ENCODE measurements at regions not wholly inside any gene's neighbourhood (a gene's known extent, or its start where the extent isn't known, plus 50 kb on each side); places are given as distances from the start of the nearest gene placed in this dataset.
"Not testable (repeated sequence)": the region's sequence is repeated elsewhere in the genome, so short reads cannot be mapped to it uniquely, and the experiment has no call there.

DNA sequence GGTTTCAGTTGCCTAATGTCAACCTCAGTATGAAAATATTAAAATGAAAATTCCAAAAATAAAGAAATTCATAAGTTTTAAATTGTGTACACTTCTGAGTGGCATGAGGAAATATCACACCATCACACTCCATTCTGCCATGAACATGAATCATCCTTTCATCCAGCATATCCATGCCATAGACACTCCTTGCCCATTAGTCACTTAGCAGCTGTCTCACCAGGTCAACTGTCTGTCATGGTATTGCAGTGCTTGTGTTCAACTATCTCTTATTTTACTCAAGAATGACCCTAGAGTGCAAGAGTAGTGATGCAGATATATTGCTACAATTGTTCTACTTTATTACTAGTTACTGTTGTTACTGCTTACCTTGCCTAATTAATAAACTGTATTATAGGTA is 712.4 kb downstream of the EPHA7 start:
- DNase-seq: no peak

DNA sequence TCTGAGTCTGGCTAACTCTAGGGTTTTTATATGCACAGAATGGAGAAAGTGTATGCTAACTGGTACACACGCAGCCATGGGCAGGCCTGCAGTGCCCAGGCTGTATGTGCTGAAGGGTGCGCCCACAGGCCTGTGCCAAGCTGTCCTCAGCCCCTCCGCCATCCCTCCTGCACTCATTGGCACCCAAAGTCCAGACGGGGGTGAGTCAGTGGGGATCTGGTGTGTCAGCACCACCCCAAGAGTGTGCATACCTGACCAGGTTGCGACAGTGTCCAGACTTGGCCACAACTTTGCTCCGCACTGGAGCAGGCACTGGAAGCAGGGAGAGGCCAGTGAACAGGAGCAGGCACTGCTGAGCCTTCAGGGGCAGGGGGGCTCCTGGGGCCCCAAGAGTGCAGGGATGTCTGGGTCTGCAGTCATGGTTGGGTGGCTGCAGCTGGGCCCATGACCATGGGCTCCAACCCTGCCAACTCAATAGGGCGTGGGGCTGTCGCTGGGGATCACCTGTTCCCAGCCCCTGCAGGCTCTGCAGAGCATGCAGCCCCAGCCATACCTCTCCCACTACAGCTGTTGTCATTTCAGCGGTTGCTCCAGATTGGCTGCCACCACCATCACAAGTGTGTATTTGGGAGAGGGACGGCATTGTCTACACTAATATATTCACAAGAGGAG is 717.8 kb downstream of the EPHA7 start:
- no peak for DNase-seq

DNA sequence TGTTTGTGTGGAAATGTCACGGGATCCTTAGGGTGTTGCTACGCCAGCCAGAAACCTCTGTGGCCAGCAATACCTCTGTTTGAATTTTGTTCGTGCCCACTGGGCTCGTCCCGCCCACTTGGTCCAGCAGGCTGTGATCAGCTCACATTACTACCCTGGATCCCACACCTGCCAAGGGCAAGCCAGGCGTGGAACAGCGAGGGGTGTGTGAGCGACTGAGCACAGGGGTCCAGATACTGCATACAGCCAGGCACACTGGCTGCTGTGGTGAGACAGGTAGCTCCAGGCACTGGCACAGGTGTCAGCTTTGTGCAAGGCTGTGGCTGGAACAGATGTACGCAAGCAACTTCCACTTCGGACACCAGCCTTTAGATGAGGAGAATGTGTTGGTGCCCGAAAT is 718.9 kb downstream of the EPHA7 start:
- no peak for DNase-seq

DNA sequence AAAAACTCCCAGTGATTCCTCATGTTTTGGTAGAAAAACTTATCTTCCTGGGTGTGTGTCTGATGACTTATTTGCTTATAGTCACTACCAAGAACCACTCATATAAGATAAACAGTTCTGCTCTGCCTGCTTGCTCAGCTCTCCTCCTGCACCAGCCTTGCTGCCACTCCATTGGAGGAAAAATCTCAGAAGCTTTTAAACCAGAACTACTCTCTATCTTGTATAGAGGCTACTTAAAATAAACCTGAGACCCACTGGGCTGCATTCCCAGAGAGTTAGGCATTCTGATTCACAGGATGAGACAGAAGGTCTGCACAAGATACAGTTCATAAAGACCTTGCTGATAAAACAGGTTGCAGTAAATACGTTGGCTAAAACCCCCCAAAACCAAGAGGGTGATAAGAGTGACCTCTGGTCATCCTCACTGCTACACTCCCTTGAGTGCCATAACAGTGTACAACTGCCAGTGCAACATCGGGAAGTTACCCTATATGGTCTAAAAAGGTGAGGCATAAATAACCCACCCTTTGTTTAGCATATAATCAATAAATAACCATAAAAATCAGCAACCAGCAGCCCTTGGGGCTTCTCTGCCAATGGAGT is 728.3 kb downstream of the EPHA7 start:
- DNase-seq: no peak

DNA sequence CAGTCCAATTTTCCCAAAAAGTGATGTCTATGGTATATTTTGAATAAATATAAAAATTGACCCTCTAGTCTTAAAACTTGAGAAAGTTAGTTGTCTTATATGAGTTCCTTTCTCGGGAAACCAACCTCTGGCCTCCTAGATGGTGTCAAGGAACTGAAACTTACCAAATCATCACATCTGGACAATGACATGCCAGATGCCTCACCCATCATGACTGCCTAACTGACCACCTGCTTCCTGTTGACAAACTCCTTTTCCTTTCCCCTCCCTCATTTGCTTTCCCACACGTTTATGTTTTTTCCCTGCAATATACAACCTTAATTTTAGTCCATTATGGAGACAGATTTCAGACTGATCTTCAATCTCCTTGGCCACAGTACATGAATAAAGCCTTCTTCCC is 731.0 kb downstream of the EPHA7 start:
- DNase-seq: peak; percentile 14

DNA sequence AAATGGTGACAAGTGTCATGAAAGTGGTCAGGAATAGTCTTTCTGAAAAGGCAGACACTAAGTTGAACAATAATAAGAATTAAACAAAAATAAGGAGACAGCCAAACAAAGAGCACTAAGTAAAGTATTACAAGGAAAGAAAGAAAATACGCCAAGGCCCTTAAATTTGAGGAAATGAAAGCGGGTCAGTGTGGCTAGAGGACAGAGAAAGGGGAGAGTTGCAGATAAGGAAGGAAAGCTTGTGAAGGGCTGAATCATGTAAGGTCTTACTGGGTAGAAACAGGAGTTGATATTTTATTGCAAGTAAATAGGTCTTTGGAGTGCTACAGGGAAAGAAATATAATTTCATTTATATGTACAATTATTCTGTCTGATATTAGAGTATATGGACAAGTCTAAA is 732.1 kb downstream of the EPHA7 start:
- no peak for DNase-seq

DNA sequence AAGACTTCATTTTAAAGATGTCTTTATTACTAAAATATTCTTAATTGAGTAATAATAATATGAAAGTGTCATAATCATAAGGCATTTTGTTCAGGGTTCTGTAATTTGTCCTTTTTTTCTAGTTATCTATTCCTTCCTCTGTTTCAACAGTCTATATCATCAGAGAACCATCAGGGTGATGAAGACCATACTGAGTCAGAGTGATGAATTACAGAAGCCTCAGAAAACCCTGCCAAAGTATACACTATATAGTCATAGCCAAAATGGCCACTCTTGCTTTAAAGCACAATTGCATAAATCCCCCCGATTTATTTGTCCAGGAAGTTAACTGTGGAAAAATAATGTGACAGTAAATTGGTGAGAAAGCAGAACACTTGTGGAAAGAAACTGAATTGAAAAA is 735.0 kb downstream of the EPHA7 start:
- DNase-seq: no peak

DNA sequence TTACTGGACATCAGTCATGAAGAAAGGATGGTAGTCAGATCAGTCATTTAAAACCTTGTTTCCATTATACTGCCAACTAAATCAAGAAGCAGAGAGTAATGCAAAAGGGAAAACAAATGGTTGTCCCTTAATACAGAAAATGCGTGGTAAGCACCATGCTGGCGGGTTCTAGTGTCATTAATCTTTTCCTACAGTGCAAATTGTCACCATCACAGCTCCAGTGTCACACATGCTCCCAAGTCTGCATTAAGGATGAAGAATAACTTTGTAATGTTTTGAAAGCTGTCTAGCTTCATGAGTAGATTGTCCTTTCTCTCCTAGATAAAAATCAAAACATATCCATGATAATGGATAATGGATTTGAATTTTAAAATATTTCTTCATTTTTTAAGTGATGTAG is 735.6 kb downstream of the EPHA7 start:
- DNase-seq: no peak

DNA sequence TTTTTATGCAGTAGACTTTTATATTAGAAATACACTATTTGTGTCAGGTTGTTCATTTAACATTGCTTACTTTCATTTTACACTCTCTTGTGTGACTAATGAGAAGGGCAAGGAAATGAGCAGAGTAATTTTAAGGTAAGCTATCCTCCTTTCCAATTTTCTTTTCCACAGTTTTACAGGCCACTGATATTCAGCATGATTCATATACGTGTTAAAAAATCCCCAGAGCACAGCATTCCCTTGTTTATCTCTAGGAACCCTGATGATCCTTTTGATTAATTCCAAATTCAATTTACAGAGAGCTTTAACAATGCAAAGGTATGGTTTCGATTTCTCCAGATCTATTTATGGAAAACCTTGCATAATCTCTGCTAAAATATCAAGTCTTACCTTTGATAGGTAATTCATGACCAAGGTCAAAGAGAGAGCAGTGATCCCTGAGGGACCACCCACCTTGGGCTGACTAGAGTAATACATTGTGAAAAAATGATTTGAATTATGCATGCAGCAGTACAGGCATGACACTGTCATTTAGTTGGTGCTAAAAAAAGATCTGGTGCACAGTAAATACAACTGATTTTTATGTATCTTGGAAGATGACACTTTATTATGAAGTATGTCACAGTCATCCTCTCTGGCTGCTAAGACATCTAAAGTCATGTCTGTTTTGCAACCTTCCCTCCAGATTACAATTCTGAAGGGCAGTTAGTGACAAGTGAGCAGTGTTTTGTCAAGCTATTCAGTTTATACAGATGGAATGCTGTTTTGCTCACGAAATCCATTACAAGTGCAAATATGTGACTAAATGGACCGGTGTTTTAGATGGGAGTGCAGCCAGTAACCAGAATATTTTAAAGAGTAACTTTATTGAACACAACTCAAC is 736.6 kb downstream of the EPHA7 start:
- DNase-seq: no peak

DNA sequence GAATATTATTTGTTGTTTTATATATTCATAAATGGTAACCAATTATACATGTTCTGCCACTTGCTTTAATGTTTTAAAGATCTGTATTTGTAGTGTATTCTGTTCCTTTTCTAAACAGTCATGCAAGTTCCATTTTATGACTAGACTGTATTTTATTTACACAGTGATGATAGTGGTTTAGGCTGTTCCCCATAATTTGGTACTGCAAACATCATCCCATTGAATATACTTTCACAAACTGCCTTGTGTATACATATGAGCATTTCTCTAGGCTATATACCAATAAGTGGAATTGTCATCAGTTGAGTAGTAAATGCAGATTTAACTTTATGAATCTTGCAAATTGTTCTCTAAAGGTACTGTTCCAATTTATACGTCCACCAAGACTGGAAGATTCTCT is 738.0 kb downstream of the EPHA7 start:
- no peak for DNase-seq

DNA sequence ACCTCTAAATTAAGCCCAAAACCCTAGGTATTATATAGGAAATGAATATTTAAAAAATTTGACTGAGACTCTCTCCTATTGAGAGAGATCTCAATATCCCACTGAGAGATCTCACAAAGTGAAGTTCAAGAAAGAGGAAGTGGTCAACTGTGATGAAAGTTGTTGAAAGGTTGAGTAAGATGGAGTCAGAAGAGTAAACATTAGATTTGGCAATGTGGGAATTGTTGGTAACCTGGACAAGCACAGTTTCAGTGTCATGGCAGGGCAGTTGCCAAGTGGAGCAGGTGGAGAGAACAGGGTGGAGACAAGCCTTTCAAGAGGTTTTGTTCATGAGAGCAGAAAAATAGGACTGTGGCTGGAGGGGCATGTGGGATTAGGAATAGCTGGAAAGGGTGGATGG is 747.9 kb downstream of the EPHA7 start:
- DNase-seq: peak; percentile 60

DNA sequence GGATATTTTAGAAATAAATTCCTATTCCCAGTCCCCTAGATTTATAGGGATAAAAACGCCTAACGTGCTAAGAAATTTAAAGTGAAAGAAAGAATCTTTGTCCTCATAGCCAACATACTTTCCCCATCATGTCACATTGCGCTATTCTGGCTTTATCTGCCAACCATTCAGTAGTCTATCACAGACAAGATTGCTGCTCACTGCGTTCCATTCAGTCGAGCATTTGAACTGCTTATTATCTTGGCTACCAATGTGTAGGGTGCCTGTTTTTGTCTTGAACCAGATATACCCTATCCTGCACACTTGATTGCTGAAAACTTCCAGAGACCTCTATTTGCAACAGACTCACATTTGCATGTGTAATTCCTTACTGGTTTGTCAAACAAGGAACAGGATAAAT is 751.5 kb downstream of the EPHA7 start:
- no peak for DNase-seq

DNA sequence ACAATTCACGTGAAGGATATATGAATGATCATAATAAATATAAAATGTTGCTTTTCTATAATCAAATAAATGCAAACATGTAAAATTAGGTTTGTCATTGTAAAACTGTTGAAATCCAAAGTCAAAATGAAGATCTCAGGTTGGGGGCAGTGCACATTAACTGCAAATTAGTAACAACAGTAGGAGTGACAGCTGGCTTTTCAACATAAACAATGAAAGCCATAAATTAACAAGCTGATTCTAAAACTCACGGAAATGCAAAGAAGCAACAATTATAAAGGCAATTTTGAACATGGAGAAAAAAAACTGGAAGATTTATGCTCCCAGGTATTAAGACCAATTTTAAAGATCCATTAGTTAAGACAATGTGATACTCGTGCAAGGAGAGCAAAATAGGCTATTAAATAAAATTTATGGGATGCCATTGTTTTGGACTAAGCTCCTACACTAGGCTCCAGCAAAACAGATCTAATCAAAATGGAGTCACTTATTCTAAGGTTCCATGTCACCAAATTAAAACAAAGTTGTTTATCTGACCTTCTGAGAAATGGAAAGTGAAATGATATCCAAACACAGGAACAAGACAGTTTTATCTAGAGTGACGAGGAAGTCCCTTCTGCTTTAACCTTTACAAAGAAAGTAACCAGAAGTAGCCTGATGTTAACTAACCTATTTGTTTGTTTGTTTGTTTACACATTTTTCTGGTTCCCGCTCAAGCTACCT is 770.8 kb downstream of the EPHA7 start:
- no peak for DNase-seq

DNA sequence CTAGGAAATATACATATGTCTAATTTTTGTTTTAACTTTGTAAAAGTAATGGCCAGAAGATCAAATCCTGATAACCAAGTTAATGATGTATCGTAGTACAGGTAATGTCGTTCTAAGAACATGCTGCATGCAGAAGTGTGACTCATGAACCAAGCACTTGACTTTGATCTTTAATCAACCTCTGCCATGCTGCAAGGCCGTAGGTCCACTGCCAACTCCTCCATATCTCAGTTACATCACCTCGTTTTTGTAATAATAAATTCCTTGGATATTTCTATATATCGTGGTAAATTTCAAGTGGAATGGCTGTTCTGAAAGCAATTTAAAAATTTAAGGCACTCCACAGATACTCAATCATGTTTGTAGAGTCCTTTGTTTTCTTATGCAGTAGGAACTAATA is 771.7 kb downstream of the EPHA7 start:
- DNase-seq: no peak

DNA sequence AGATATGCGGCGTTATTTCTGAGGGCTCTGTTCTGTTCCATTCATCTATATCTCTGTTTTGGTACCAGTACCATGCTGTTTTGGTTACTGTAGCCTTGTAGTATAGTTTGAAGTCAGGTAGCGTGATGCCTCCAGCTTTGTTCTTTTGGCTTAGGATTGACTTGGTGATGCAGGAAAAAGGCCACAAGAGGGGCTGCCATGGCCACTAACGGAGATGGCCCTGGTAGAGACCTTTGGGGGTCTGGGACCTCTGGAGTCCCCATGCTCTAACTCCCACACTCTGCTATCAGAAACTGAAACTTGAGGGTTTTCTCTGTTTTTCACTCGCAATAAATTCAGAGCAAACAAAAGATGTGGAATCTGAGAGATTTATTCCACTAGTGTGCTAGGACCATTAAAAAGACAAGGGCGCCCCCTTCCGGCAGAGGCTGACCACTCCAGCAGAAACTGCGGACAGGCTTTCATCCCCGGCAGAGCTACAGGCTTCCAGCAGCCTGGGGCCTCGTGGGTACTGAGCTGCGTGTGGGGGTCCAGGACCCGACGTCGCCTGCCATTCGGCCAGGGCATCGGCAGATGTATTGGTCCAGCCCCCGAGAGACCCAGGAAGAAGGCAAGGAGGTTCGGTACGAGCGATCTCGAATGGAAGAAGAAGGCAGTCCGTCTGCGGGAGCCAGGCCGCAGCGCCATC is 775.1 kb downstream of the EPHA7 start:
- DNase-seq: not testable (repeated sequence)

DNA sequence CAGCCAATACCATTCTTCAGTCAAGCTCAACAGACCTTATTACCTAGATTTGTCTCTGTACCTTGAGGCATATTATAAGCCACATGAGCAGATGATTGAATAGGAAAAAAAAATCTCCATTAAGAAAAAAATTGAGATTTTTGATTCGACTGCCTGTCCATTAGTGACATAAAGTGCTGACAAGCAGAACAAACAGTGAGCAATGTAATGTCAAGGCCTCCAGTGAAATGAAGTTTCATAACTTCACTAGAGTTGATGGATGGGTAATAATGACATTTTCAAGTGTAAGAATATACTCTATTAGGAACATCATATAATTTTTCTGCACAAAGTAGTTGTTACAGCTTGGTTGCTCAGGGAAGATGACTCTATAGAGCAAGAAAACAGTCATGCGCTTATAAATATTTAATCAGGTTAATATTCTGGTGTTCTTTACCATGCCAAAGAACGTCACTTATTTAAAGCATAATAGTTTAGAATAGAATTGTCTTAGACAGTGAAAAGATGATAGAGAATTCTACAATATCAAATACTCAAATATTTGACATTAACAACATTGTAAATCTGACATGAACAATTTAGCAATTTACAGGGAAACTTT is 783.7 kb downstream of the EPHA7 start:
- no peak for DNase-seq

DNA sequence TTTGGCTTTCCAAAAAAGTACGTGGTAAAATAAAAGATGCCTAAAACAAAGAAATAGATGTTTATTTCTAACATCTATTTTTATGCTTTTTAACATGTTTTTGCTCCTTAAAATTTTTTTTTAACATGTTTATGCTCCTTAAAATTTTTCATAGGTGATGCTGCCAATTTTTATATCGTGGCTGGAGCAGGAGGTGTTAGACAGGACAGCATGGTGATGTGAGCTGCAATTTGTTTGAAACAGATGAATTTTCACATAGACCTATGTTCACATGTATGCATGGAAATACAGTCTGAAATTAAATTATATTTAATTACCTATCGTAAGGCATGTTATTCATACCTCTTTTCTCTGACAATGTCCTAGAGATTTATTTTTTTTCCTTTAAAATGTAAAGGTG is 784.8 kb downstream of the EPHA7 start:
- DNase-seq: no peak

DNA sequence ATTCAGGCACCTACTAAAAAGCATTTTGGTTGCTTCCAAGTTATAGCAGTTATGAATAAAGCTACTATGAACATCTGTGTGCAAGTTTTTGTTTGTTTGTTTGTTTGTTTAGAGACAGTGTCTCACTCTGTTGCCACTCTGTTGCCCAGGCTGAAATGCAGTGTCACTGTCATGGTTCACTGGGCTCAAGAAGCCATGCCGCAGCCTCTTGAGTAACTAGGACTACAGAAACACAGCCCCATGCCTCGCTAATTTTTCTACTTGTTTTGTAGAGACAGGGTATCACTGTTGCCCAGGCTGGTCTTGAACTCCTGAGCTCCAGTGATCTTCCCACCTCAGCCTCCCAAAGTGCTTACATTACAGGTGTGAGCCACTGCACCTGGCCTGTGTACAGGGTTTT is 795.9 kb downstream of the EPHA7 start:
- no peak for DNase-seq

DNA sequence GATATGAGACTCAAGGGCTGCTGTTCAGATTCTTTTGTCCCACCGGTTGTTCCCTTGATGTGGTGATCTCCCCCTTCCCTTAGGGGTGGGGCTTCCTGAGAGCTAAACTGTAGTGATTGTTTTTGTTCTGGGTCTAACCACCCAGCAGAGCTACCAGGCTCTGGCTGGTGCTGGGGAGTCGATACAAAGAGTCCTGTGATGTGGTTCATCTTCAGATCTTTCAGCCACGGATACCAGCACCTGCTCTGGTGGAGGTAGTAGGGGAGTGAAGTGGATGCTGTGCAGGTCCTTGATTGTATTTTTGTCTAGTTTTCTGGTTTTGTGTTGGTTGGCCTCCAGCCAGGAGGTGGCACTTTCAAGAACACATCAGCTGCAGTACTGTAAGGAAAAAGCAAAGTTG is 801.6 kb downstream of the EPHA7 start:
- DNase-seq: no peak

DNA sequence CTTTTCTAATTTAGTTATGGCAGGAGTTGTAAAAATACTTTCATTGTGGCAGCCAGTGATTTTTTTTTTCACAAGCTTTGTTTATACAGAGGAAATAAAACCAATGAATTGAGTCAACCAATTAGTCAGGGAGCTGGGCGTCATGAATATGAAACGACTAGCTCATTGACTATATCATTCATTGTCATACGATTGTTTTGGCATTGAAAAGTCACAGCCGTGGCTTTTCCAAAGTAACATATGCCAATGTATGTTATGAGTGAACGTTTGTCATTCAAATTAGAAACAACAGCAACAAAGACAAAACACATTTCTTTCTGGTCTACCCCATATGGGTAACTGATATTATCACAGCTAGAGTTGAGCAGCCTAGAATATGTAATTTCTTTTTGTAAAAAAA is 810.6 kb downstream of the EPHA7 start:
- no peak for DNase-seq

DNA sequence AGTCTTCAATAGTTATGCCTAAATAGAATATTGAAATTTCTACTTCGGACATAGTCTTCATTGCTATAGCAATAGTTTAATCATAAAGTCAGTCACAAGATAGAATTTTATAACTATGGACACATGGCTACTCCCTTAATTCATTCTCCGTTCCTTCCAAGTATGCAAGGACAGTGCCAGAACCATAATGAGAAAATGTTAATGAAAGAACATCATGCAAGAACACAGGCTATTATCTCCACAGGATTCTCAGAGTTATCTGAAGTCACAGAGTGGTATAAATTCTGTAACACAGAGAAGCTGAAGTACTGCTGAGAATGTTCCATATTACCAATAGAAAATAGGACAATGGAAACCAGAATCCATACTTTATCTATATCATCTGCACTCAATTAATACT is 826.2 kb downstream of the EPHA7 start:
- no peak for DNase-seq

DNA sequence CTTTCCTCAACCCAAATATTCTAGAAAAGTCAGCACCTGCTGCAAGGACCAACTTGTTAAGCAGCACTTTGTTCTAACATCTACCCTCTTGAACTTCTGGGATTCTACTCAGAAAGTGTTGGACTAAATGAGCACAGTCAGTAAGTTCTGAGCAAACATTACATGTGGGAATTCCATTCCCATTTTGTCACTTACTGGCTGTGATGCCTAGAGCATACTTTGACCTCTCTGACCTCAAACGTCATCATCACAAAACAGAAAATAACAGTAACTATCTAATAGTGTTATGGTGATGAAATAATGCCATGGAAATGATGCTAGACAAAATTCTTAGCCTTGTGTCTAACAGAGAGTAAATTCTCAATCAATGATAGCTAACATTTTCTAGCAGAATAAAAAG is 829.4 kb downstream of the EPHA7 start:
- DNase-seq: no peak

DNA sequence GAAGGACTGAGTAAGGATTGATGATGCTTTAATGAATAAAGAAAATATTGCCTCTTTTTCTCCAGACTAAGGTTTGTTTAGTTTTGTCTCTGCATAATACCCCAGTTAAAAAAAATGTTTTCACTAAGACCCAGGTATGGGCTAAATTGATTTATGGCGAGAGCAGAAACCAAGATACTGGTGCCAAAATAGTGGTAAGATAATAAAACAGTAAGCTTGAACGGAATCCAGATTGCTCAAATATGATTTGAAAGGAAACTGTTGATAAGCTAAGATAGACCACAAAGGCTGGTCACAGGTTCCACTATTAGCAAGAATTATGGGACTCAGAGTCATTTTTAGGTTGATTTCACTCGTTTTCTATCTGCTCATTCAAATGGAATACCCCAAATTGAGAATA is 831.2 kb downstream of the EPHA7 start:
- no peak for DNase-seq
